Suprapubic skin (tissue), 4 donors: ENCODE measurements at regions not wholly inside any gene's neighbourhood (a gene's known extent, or its start where the extent isn't known, plus 50 kb on each side); places are given as distances from the start of the nearest gene placed in this dataset.

ENCODE experiments used
- DNase-seq, 2 donors: peaks; one replicate each; pipeline ENCODE4 v3.0.0-alpha.2; 2019; ENCODE audit warnings: low spot score in 2 of 2
- H3K27ac ChIP-seq: fragments of 200-600 bp; sonication (generic); one replicate; pipeline ENCODE4 v1.5.1; 2019
- H3K27me3 ChIP-seq: fragments of 200-600 bp; sonication (generic); one replicate; pipeline ENCODE4 v1.5.1; 2019
- H3K36me3 ChIP-seq: fragments of 200-600 bp; sonication (generic); one replicate; pipeline ENCODE4 v1.5.1; 2019
- H3K4me1 ChIP-seq: fragments of 200-600 bp; sonication (generic); one replicate; pipeline ENCODE4 v1.5.1; 2019
- H3K4me3 ChIP-seq: fragments of 200-600 bp; sonication (generic); one replicate; pipeline ENCODE4 v1.5.1; 2019; ENCODE audit warnings: mild to moderate bottlenecking
- H3K9me3 ChIP-seq: fragments of 200-600 bp; sonication (generic); one replicate; pipeline ENCODE4 v1.5.1; 2019
- EP300 ChIP-seq: sonication (generic); formaldehyde crosslinking; IDR thresholded peaks from one replicate; pipeline ENCODE4 v1.6.1; 2017; ENCODE audit warnings: antibody characterized with exemption
- POLR2A ChIP-seq, 2 donors: fragments of 450-650 bp; IDR thresholded peaks; one replicate each; pipeline ENCODE4 v1.6.1; 2017; ENCODE audit warnings: antibody characterized with exemption in 2 of 2, mild to moderate bottlenecking in 2 of 2, moderate library complexity in 2 of 2
- POLR2AphosphoS5 ChIP-seq, 3 donors: sonication (generic); formaldehyde crosslinking; IDR thresholded peaks; one replicate each; pipeline ENCODE4 v1.6.1; 2017; ENCODE audit warnings: antibody characterized with exemption in 3 of 3
- WGBS: methylation state at CpG from one replicate; pipeline ENCODE4 v1.1.5; 2018; 5-methylcytosine and 5-hydroxymethylcytosine counted together
- TF ChIP-seq, protein P1 (sequence below), 2 donors: fragments of 200-600 bp in 1 of 2; fragments of 450-650 bp in 1 of 2; sonication (generic) in 1 of 2; IDR thresholded peaks; one replicate each; pipeline ENCODE4 v1.5.1; 2016 to 2019; ENCODE audit warnings: antibody characterized with exemption in 2 of 2, mild to moderate bottlenecking in 1 of 2, moderate library complexity in 1 of 2

DNA sequence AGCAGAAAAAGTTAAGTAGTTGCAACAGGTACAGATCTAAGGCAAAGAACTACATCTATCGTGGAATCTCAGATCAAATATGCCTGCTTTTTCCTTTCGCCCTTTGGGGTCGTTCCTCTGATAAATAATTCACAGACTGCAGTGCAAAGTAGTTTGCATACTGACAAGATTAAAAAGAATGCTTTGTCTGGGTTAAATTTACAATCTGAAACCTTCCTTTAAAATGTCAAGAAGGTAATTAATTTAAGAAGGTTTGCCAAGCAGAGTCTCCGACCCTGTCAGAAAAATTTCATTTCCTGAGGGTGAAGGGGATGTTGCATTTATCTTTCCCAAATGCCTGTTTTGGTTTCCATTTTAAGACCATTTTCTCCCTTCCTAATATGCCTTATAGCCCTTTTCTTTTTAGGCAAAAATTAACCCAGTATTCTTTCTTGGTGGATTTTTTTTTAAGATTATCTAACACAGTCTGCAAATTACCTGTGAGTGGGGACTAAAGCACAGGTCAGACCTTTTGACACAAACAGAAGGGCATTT, 406.9 kb downstream of the LRIG3 start:
- H3K9me3 ChIP-seq = peaks cover 11% of the 10 kb centered on the region
- no peaks in the 10 kb centered on the region for H3K27me3 ChIP-seq
- TF ChIP-seq EP300 (no peak), POLR2AphosphoS5 (IDR thresholded peaks at IDR 0.05) (no peak), POLR2A (IDR thresholded peaks at IDR 0.05) (no peak)
- TF ChIP-seq, protein P1, sequence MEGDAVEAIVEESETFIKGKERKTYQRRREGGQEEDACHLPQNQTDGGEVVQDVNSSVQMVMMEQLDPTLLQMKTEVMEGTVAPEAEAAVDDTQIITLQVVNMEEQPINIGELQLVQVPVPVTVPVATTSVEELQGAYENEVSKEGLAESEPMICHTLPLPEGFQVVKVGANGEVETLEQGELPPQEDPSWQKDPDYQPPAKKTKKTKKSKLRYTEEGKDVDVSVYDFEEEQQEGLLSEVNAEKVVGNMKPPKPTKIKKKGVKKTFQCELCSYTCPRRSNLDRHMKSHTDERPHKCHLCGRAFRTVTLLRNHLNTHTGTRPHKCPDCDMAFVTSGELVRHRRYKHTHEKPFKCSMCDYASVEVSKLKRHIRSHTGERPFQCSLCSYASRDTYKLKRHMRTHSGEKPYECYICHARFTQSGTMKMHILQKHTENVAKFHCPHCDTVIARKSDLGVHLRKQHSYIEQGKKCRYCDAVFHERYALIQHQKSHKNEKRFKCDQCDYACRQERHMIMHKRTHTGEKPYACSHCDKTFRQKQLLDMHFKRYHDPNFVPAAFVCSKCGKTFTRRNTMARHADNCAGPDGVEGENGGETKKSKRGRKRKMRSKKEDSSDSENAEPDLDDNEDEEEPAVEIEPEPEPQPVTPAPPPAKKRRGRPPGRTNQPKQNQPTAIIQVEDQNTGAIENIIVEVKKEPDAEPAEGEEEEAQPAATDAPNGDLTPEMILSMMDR (IDR thresholded peaks at IDR 0.05) = no peak
- no peak overlapping the region for H3K27ac ChIP-seq
- no peak overlapping the region for H3K4me3 ChIP-seq
- WGBS = 53% methylated on average over 4 of the region's 4 CpGs
- H3K36me3 ChIP-seq = no peaks in the 10 kb centered on the region
- no peaks in the 10 kb centered on the region for H3K4me1 ChIP-seq
- DNase-seq = no peak

DNA sequence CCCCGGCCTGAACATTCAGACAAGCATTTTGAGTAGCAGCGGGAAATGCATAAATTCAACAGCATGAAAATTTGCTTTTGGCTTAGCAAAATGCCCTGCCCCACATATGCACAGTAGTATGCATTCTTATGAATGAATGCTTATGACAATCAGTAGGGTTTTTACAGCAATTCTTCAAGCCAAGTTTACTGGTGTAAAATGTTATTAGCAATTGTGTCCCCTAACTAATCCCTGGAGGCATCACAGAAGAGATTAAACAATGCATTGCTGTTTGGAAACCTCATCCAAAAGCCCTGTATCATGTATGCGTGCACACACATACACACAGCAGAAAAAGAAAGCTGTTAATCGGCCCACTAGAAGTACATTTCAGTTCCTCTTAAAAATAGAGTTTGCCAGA, 406.5 kb downstream of the LRIG3 start:
- no peaks in the 10 kb centered on the region for H3K27me3 ChIP-seq
- no peak overlapping the region for H3K4me3 ChIP-seq
- H3K27ac ChIP-seq = no peak overlapping the region
- TF ChIP-seq POLR2AphosphoS5 (IDR thresholded peaks at IDR 0.05) = no peak
- no peak for TF ChIP-seq POLR2A (IDR thresholded peaks at IDR 0.05)
- TF ChIP-seq EP300 = no peak
- TF ChIP-seq, protein P1 (IDR thresholded peaks at IDR 0.05) = no peak
- peaks cover 14% of the 10 kb centered on the region for H3K9me3 ChIP-seq
- no peaks in the 10 kb centered on the region for H3K36me3 ChIP-seq
- 66% methylated on average over 4 of the region's 4 CpGs for WGBS
- no peak for DNase-seq
- H3K4me1 ChIP-seq = no peaks in the 10 kb centered on the region

DNA sequence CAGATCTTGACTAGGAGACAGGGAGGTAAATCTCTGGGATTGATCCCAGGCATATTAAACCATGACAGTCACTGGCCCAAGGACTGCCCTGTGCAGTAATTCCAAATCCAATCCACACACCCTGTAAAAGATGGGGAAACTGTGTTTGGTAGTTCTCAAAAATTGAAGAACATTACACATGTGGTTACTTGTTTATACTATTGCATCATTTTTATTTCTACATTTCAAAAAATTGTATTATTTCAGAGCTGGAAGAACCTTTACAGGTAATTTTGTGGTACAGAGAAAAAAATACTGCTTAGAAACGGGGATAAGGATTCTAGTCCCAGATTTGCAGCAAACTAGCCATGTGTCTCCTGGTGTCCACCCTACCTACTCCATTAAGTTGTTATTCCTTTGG, 400.5 kb downstream of the LRIG3 start:
- TF ChIP-seq EP300 (no peak), POLR2A (IDR thresholded peaks at IDR 0.05) (no peak), POLR2AphosphoS5 (IDR thresholded peaks at IDR 0.05) (no peak)
- TF ChIP-seq, protein P1 (IDR thresholded peaks at IDR 0.05) = no peak
- WGBS = 88% methylated on average over 1 of the region's 1 CpG

DNA sequence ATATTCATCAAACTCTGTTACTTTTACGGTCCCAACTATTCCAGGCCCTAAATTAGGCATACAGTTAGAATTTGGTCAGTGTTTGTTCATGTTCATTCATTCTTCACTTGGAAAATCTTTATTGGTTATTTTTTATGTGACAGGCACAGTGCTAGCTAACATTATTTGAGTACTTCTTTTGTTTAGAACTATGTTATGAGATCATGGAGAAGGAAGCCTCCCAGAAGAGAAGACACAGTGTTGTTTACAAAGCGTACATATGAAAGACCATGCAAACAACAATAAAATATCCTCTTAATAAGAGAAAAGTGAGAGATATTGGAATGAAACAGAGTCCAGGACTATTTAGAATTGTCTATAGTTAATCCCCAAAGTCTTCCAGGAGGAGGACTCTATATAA, 399.2 kb downstream of the LRIG3 start:
- no peaks in the 10 kb centered on the region for H3K4me1 ChIP-seq
- no peak overlapping the region for H3K27ac ChIP-seq
- no peak overlapping the region for H3K4me3 ChIP-seq
- H3K9me3 ChIP-seq = peaks cover 17% of the 10 kb centered on the region
- no peaks in the 10 kb centered on the region for H3K36me3 ChIP-seq
- no peaks in the 10 kb centered on the region for H3K27me3 ChIP-seq
- no peak for TF ChIP-seq POLR2AphosphoS5 (IDR thresholded peaks at IDR 0.05)
- no peak for TF ChIP-seq POLR2A (IDR thresholded peaks at IDR 0.05)
- no peak for DNase-seq
- WGBS = 93% methylated on average over 2 of the region's 2 CpGs

More for the DNA sequence above, 400.5 kb downstream of the LRIG3 start:
- Histone ChIP-seq H3K4me1 (no peaks in the 10 kb centered on the region), H3K4me3 (no peak overlapping the region), H3K9me3 (peaks cover 17% of the 10 kb centered on the region), H3K36me3 (no peaks in the 10 kb centered on the region), H3K27me3 (no peaks in the 10 kb centered on the region), H3K27ac (no peak overlapping the region)
- DNase-seq = no peak

DNA sequence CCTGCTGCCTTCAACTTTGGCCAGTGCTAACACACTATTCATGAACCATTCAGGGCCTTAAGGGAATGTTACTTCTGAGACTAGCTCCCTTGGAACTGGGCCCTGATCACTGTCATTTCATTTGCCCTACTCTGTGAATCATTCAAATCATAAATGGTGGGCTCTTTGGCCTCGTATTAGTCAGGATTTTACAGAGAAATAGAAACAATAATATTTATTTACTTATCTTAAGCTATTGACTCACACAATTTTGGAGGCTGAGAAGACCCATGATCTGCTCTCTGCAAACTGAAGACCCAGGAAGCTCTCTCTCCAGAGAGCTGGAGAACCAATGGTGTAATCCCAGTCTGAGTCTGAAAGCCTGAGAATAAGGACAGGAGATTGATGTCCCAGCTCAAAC, 398.5 kb downstream of the LRIG3 start:
- Histone ChIP-seq H3K27ac (no peak overlapping the region), H3K4me1 (no peaks in the 10 kb centered on the region), H3K36me3 (no peaks in the 10 kb centered on the region), H3K9me3 (peaks cover 17% of the 10 kb centered on the region), H3K4me3 (no peak overlapping the region), H3K27me3 (no peaks in the 10 kb centered on the region)
- TF ChIP-seq, protein P1 (IDR thresholded peaks at IDR 0.05) = no peak
- no peak for TF ChIP-seq EP300
- TF ChIP-seq POLR2AphosphoS5 (IDR thresholded peaks at IDR 0.05) = no peak
- no peak for TF ChIP-seq POLR2A (IDR thresholded peaks at IDR 0.05)
- 96% methylated on average over 1 of the region's 1 CpG for whole genome bisulfite sequencing
- DNase-seq = no peak

DNA sequence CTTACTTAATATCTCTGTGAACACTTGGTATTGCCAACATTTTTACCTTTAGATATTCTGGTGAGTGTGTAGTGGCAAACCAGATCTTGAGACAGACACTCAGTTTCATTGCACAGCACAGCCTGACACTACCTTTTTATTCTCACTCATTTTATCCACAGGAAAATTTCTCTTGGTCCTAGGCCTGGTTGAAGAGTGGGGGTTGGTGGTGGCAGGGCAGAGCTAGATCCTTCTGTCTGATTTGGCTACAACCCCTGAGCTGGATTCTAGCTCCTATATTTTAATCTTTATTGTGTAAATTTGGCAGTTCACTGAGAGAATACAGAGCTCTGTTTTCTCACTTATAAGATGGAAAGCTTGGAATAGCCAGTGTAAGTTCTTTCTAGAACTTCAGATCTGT, 396.9 kb downstream of the LRIG3 start:
- Histone ChIP-seq H3K36me3 (no peaks in the 10 kb centered on the region), H3K4me3 (no peak overlapping the region), H3K9me3 (peaks cover 7% of the 10 kb centered on the region), H3K27ac (no peak overlapping the region), H3K27me3 (no peaks in the 10 kb centered on the region), H3K4me1 (no peaks in the 10 kb centered on the region)
- TF ChIP-seq, protein P1 (IDR thresholded peaks at IDR 0.05) = no peak
- TF ChIP-seq POLR2AphosphoS5 (IDR thresholded peaks at IDR 0.05) (no peak), POLR2A (IDR thresholded peaks at IDR 0.05) (no peak), EP300 (no peak)
- no peak for DNase-seq
